HFF-Myc (cell line): ENCODE measurements at regions not wholly inside any gene's neighbourhood (a gene's known extent, or its start where the extent isn't known, plus 50 kb on each side); places are given as distances from the start of the nearest gene placed in this dataset.
A peak's percentile ranks its signal among the peaks of the same experiment; 100 is the strongest.

Source experiments
- DNase-seq: peaks from one replicate; pipeline ENCODE4 v3.0.0-alpha.2; 2011; ENCODE audit warnings: low read depth; ENCODE audit errors: extremely low read depth
- H3K4me3 ChIP-seq: replicated peaks from 2 replicates; pipeline ENCODE4 v1.5.1; 2011; ENCODE audit warnings: low read depth, mild to moderate bottlenecking, control low read depth, low read length
- TF ChIP-seq, protein P1 (sequence below): IDR thresholded peaks from 2 replicates; pipeline ENCODE4 v1.5.1; 2012; ENCODE audit warnings: mild to moderate bottlenecking, low read depth, low read length, control low read depth; ENCODE audit errors: missing control alignments

DNA sequence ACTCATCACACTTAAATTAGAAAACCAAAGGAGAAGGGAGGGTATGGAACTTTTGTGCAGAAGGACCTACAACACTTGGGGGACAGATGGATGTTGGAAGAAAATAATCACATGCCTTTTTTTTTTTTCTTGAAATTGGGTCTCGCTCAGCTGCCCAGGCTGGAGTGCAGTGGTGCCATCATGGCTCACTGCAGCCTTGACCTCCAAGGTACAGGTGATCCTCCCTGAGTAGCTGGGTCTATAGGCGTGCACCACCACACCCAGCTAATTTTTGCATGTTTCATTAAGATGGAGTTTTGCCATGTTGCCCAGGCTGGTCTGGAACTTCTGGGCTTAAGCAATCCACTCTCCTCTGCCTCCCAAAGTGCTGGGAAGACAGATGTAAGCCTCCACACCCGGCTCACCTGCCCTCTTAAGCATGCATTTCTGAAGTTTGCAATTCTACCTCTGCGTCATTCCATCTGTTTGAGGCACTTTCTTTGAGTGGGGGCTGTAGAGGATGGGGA, 370.8 kb upstream of the JARID2 start:
- TF ChIP-seq, protein P1, sequence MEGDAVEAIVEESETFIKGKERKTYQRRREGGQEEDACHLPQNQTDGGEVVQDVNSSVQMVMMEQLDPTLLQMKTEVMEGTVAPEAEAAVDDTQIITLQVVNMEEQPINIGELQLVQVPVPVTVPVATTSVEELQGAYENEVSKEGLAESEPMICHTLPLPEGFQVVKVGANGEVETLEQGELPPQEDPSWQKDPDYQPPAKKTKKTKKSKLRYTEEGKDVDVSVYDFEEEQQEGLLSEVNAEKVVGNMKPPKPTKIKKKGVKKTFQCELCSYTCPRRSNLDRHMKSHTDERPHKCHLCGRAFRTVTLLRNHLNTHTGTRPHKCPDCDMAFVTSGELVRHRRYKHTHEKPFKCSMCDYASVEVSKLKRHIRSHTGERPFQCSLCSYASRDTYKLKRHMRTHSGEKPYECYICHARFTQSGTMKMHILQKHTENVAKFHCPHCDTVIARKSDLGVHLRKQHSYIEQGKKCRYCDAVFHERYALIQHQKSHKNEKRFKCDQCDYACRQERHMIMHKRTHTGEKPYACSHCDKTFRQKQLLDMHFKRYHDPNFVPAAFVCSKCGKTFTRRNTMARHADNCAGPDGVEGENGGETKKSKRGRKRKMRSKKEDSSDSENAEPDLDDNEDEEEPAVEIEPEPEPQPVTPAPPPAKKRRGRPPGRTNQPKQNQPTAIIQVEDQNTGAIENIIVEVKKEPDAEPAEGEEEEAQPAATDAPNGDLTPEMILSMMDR, result no peak
- no peak overlapping the region for H3K4me3 ChIP-seq
- DNase-seq, result no peak

DNA sequence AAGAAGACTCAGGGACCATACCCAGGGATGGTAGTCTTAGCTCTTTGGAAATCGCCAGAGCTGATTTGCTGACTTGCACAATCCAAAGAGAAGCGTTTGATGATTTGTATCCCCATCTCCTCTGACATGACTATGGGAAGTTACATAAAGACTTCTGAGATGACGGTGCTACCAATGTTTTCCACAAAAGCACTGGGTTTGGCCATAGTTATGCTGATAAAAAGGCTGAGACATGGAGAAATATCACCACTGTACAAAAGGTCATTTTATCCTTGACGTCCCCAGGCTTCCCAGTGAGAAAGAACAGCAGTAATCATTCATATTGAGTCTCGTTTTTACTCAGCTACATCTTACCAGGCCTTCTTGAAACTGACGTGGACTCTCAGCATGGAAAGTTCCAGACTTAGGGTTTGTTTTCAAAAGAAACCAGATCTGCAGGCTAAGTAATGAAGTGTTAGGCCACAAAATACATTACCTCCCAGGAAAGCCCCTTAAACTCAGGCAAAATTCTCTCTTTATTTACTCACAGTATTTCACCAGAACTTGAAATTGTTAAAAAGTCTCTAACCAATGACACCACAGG, 370.3 kb upstream of the JARID2 start:
- DNase-seq, result no peak
- no peak overlapping the region for H3K4me3 ChIP-seq
- TF ChIP-seq, protein P1, result no peak

DNA sequence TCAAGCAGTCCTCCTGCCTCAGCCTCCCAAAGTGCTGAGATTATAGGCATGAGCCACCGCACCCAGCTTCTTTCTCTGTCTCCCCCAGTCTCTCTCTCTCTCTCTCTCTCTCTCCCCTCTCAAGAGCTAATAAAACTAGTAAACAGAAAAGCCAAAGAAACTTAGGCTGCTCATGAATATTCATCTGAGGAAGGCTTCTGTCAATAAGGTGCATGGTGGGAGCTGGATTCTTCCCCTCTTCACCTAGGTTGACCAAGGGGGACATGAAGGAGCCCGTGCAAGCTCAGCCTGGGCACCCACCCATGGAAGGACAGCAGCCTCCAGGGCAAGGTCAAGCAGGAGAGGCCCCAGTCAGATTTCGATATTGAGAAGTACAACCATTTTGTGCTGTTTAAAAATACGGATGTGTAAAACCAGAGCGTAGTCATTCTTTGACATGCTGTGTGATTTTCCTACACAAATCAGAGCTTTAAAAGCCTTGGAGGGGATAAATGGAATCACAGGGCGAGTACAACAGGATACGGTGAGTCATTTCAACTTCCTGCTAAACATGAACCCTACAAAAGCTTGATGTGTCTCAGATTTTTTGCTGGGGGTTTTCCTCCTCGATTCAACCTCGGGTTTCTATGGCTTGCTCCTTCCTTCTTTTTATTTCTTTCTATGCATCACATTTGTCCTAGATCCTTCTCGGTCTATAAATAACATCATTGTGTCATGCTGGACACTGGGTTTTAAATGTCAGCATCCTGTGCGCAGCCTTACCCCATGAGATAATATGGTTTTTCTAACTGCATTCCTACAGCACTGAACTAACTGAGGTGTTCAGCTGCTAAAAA, 368.9 kb upstream of the JARID2 start:
- TF ChIP-seq, protein P1, result no peak
- no peak overlapping the region for H3K4me3 ChIP-seq
- peak; percentile 89 for DNase-seq

DNA sequence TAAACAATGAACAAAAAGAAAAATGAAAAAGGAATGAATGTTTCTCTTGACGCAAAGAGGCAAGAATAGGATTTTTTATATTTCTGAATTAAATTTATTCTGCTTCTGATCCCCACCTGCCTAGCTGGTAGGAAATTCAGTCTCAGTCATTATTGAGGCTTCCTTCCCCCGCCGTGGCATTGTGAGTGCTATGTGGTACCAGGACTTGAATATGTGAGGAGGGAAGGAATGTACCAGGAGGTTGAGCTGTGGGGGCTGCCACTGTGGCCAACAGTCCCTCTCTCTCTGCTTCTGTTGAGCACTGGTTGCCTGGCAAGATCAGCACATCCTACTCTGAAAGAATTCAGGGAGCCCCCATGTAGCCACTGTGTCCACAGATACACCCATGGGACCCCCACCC, 368.1 kb upstream of the JARID2 start:
- TF ChIP-seq, protein P1, result no peak
- H3K4me3 ChIP-seq, result no peak overlapping the region
- DNase-seq, result no peak

DNA sequence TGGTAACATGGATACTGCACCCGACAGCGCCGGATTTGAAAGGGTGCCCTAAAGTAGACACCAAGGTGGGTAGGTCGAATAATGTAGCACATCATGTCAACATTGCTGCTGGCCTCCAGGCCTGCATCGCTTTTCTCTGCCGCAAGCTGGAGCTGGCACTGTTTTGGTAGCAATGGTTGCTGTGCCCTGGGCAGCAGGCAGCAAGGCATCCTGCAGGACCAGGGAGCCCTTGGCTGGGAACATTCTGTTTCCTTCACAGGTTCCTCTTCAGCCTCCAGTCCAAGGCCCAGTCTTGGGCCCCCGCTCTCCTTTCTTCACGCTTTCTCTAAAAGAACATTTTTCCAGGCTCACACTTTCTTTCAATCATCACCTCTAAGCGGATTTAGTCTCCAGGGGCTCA, 365.8 kb upstream of the JARID2 start:
- TF ChIP-seq, protein P1, result no peak
- no peak for DNase-seq
- H3K4me3 ChIP-seq, result no peak overlapping the region

DNA sequence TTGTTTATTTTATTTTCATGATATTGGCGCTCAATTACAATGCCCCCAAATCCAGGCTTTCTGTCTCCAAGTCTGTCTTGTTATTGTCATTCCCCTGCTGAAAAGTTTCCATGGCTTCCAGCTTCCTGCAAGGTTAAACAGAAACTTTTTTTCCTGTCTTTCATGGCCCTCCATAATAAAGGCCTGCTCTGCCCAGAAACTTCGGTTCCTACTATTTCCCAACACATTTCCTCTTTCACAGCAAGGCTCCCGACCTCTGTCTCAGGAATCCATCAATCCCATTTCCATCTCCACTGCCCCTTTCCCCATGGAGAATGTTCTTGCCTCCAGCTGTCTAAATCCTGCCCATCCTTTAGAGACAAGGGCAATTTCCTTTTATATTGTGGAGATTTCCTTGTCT, 365.2 kb upstream of the JARID2 start:
- TF ChIP-seq, protein P1, result no peak
- no peak overlapping the region for H3K4me3 ChIP-seq
- no peak for DNase-seq
